GM11168 (cell line): ENCODE measurements at regions not wholly inside any gene's neighbourhood (a gene's known extent, or its start where the extent isn't known, plus 50 kb on each side); places are given as distances from the start of the nearest gene placed in this dataset.
"Not testable (repeated sequence)": the region's sequence is repeated elsewhere in the genome, so short reads cannot be mapped to it uniquely, and the experiment has no call there.

Experiments used
- in situ Hi-C: fragments of 300-500 bp; cut with MboI; formaldehyde crosslinking; loops from one replicate; pipeline ENCODE4 v1.12.0; 2022; ENCODE audit warnings: low sequenced_read_pairs; ENCODE audit not compliant: unreplicated experiment

DNA sequence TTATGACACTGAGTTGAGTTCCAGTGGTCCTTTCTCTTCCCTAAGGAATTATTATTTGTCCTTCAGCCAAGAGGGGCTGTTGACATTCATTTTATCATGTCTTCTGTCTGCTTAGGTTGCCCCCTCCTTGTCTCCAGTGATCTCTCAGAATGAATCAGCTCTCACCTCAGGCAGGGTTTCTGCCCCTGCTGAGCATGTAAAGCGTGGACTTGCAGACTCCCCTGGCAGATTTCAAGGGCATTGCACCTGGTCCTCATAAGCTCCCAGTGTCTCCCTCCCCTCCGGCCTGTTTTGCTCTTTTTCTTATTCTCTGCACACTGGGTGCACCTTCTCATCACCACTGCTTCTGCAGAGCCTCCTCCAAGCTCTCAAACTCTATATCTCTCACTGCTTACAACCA is 188.4 kb downstream of the KCNS3 start:
- in situ Hi-C loops, result no loop called here

GRCh38 chr2:18066066-18066465 is 187.6 kb downstream of the KCNS3 start:
- in situ Hi-C loops, result no loop called here

GRCh38 chr2:18065249-18065648 is 186.8 kb downstream of the KCNS3 start:
- in situ Hi-C loops, result no loop called here

GRCh38 chr2:18063826-18064470 is 185.5 kb downstream of the KCNS3 start:
- in situ Hi-C loops, result no loop called here

DNA sequence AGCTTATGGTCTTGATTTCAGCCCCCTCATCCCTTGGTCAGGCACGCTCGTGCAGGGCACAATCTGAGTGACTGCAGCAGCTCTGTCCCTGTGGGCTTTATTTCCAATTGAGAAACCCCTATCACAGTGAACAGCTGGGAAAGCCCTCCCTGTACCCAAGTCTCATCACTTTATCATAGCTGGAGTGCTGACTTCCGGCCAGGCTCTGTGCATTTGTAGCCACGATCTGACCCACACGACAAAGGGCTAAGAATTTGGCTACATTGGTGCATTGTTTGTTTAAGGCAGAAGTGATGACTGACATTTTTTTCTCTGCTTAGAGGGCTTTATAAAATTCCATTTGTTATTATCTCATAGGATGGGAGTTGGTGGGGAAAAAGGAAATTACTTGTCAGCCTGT is 184.4 kb downstream of the KCNS3 start:
- in situ Hi-C loops, result no loop called here

GRCh38 chr2:18061717-18062116 is 183.2 kb downstream of the KCNS3 start:
- in situ Hi-C loops, result no loop called here

GRCh38 chr2:18057657-18058056 is 179.2 kb downstream of the KCNS3 start:
- in situ Hi-C loops, result no loop called here

- in situ Hi-C loops, result no loop called here
Measured at GRCh38 chr2:18055290-18055689, 176.8 kb downstream of the KCNS3 start.

DNA sequence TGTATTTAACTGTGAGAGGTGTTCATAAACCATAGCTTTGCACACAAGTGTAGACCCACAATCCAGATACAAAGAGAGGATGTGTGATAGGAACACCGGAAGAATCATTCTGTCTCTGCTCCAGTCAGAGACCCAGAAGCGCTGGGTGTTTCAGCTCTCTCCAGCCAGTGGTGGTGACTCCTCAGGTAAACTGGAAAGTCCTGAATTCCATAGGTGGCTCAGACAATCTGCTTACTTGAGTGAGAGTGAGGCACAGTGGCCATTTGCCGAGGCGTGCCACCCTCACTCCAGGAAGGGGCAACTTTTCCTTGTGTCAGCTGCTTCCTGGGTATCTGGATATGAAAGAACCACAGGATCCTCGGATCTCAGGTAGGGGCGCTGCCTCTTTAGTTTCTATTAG is 171.5 kb downstream of the KCNS3 start:
- in situ Hi-C loops, result no loop called here

- in situ Hi-C loops, result no loop called here
Measured at GRCh38 chr2:18049325-18049724, 170.9 kb downstream of the KCNS3 start.

DNA sequence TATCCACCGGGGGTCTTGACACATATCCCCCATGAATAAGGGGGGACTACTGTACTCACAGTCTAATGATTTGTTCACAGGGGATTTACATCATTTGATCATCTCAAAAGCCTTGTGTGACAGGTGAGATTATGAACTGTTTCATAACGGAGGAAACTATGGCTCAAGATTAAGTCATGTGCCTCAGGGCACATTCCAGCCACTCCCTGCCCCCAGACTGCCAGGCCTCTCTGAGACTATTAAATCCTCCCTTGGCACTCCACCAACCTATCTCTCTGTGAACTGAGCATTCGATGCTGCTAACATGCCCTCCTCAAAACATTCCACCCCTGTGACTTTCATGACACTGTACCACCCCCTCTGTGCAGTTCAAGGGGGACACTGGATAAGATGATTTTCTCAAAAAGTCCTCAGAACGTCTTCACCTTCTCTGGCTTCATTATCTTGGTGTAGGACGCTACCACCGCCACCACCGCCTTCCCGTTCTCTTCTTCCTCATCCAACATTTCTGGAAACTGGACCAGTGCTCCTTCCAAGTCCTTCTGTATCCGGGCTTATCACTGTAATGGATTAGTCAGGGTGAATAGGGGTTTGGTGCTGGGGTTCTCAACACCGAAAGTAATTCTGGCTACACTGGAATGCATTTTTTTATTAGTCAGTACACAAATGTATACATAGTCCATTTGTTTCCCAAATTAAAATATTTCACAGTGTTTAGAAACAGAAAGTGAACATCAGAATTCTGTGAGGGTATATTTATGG is 169.6 kb downstream of the KCNS3 start:
- in situ Hi-C loops, result no loop called here

DNA sequence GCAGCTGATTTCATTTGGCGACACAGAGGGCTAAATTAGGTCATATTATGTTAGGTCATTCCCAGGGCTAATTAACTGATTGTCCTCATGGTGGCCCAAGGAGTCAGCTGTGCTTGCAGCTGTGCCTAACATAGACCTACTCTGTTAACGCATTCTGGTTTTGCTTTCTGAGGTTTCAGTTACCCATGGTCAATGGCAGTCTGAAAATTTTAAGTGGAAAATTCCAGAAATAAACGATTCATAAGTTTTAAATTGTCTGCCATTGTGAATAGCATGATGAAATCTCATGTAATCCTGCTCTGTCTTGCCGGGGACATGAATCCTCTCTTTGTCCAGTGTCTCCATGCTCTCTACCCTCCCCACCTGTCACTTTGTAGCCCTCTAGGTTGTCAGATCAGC is 168.7 kb downstream of the KCNS3 start:
- in situ Hi-C loops, result no loop called here

DNA sequence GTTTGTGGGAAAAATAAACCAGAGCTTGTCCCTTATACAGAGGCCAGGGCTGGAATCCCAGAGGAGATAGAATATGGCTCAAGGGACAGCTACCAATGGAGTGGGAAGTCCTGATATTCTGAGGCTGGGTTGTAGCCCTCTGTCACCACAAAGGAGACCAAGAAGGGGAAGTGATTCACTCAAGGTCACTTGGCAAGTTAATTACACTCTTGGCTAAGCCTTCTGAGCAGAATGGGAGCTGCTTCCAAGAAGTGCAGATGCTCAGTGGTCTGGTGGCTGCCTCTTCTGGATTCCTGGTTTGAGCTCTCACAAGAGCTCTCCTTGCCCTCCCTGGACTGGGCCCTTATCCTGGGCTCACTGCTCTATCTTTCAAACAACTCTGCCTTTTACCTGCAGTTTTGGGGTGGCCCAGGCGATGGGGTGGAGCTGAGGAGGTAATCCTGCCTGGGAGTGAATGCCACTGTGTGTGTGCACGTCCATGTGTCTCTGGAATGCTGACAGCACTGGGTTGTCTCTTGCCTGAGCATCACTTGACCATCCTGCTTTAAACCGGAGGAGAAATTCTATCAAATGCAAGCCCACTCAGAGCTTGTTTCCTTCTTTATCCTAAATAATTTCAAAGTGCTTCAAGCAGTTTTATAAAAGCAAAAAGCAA is 168.2 kb downstream of the KCNS3 start:
- in situ Hi-C loops, result no loop called here

DNA sequence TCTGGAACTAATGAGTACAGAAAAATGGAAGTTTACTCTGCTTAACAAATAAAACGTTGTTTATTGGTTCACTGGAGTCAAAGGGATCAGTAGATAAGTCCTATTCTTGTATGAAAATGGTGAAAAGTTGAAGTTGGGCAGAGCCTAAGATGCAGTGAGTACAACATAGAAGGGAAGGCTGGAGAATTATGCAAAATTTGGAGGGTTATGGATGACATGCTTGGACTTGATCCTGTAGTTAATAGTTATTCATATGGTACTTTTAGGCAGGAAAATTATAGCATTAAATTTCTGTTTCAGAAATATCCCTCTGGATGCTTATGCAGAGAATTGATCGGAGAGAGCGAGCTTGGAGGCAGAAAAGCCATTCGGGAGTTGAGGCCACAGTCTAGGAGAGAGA is 167.6 kb downstream of the KCNS3 start:
- in situ Hi-C loops, result no loop called here

DNA sequence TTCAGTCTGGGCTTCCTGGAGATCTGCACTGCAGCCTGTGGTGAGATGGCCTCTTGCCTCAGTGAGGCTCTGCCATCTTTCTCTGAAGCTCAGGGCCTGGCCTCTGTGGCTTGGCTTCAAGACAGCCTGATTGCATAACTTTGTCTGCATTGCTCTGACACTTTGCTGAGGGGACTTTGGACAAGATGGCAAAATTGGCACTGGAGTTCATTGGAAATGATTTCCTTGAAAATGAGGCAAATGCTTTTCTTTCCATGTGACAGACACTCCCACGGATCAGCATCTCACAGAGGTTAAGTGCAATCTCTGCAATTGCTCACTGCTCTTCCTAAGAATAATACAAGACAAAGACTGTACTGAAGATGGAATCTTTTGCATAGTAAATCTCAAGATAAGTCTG is 166.8 kb downstream of the KCNS3 start:
- in situ Hi-C loops, result no loop called here

DNA sequence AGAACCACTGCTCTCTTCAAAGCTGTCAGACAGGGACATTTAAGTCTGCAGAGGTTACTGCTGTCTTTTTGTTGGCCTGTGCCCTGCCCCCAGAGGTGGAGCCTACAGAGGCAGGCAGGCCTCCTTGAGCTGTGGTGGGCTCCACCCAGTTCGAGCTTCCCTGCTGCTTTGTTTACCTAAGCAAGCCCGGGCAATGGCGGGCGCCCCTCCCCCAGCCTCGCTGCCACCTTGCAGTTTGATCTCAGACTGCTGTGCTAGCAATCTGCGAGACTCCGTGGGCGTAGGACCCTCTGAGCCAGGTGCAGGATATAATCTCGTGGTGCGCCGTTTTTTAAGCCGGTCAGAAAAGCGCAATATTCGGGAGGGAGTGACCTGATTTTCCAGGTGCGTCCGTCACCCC is 138.9 kb downstream of the KCNS3 start:
- in situ Hi-C loops, result not testable (repeated sequence)

DNA sequence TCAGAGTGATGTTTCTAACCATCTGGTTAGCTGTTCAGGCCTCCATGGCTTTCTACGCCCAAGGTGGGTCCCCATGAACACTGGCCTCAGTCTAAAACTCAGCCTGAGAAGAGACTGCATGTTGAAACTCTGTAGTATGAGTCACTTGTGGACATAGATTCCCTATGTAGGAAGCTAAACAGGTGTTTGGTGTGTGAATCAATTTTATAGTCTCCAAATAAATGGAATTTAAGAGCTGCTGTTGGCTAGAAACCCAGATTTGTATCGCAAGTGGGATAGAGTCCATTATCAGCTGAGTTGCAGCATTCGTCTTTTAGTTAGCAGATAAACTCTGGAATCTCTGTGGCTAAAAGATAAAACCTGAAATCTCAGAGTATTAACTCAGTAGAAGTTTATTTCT is 131.4 kb downstream of the KCNS3 start:
- in situ Hi-C loops, result no loop called here

- in situ Hi-C loops, result no loop called here
Measured at GRCh38 chr2:18005411-18005810, 126.9 kb downstream of the KCNS3 start.

DNA sequence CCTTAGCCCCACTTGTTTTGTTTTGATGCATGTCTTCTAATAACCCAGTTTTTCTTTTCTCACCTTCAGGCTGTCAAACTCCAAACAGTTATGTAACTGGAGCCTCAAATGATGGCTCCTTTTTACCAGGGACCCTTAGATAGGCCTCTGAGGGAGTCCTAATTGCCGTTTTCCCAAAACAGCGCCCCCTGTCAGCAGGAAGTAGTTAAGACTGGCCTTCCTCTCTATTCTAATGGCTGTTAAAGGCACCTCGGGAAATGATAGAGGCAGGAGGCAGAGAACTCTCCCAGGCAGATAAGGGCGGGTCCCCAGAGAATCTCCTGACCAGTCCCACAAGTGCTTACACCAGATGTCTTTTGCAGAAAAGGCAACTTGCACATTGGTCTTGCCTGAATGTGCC is 123.2 kb downstream of the KCNS3 start:
- in situ Hi-C loops, result no loop called here

GRCh38 chr2:17996978-17997377 is 118.5 kb downstream of the KCNS3 start:
- in situ Hi-C loops, result no loop called here

- in situ Hi-C loops, result no loop called here
Measured at GRCh38 chr2:17995593-17995992, 117.1 kb downstream of the KCNS3 start.
